H9 (cell line): ENCODE measurements at regions not wholly inside any gene's neighbourhood (a gene's known extent, or its start where the extent isn't known, plus 50 kb on each side); places are given as distances from the start of the nearest gene placed in this dataset.
"Not testable (repeated sequence)": the region's sequence is repeated elsewhere in the genome, so short reads cannot be mapped to it uniquely, and the experiment has no call there.

Source experiments
- DNase-seq: peaks from one replicate; pipeline ENCODE4 v3.0.0-alpha.2; 2017
- H2AFZ ChIP-seq: one replicate; pipeline ENCODE4 v1.6.1; 2013; ENCODE audit warnings: mild to moderate bottlenecking, low read length, control low read depth, moderate library complexity
- H2AK5ac ChIP-seq: 2 replicates; pipeline ENCODE4 v1.6.1; 2013; ENCODE audit warnings: low read length, control low read depth, mixed read lengths; ENCODE audit not compliant: insufficient read length
- H2BK120ac ChIP-seq: one replicate; pipeline ENCODE4 v1.6.1; 2013; ENCODE audit warnings: low read depth, mild to moderate bottlenecking, low read length, control low read depth, inconsistent platforms; ENCODE audit not compliant: poor library complexity, severe bottlenecking
- H2BK12ac ChIP-seq: 2 replicates; pipeline ENCODE4 v1.6.1; 2013; ENCODE audit warnings: low read length, control low read depth, mixed read lengths, low read depth; ENCODE audit not compliant: insufficient read length
- H2BK15ac ChIP-seq: 2 replicates; pipeline ENCODE4 v1.6.1; 2013; ENCODE audit warnings: low read depth, low read length, control low read depth
- H2BK20ac ChIP-seq: one replicate; pipeline ENCODE4 v1.6.1; 2013; ENCODE audit warnings: low read depth, mild to moderate bottlenecking, low read length, control low read depth, inconsistent platforms; ENCODE audit not compliant: poor library complexity, severe bottlenecking
- H2BK5ac ChIP-seq: 2 replicates; pipeline ENCODE4 v1.6.1; 2013; ENCODE audit warnings: low read length, control low read depth, mixed read lengths; ENCODE audit not compliant: insufficient read length
- H3K14ac ChIP-seq: 2 replicates; pipeline ENCODE4 v1.6.1; 2013; ENCODE audit warnings: low read length, control low read depth; ENCODE audit not compliant: insufficient read depth
- H3K18ac ChIP-seq: 2 replicates; pipeline ENCODE4 v1.6.1; 2013; ENCODE audit warnings: low read depth, mild to moderate bottlenecking, mixed read lengths, low read length, control low read depth; ENCODE audit not compliant: insufficient read length
- H3K23ac ChIP-seq: 2 replicates; pipeline ENCODE4 v1.6.1; 2013; ENCODE audit warnings: low read length, control low read depth, mixed read lengths, low read depth; ENCODE audit not compliant: insufficient read length
- H3K23me2 ChIP-seq: 2 replicates; pipeline ENCODE4 v1.6.1; 2013; ENCODE audit warnings: low read depth, mild to moderate bottlenecking, mixed read lengths, low read length, control low read depth; ENCODE audit not compliant: insufficient read length, poor library complexity, severe bottlenecking
- H3K27ac ChIP-seq: 2 replicates; pipeline ENCODE4 v1.5.1; 2013; ENCODE audit warnings: low read length, control low read depth, mixed read lengths, low read depth; ENCODE audit not compliant: insufficient read length
- H3K27me3 ChIP-seq: 2 replicates; pipeline ENCODE4 v1.6.1; 2013; ENCODE audit warnings: low read length, control low read depth, inconsistent platforms; ENCODE audit not compliant: insufficient read depth
- H3K4ac ChIP-seq: 2 replicates; pipeline ENCODE4 v1.6.1; 2013; ENCODE audit warnings: low read depth, mild to moderate bottlenecking, control low read depth, inconsistent platforms, low read length, moderate library complexity
- H3K4me1 ChIP-seq: 2 replicates; pipeline ENCODE4 v1.6.1; 2013; ENCODE audit warnings: low read length, control low read depth, inconsistent platforms; ENCODE audit not compliant: insufficient read depth
- H3K4me2 ChIP-seq: 2 replicates; pipeline ENCODE4 v1.6.1; 2013; ENCODE audit warnings: low read length, control low read depth, mixed read lengths; ENCODE audit not compliant: insufficient read length, insufficient read depth
- H3K56ac ChIP-seq: 2 replicates; pipeline ENCODE4 v1.6.1; 2013; ENCODE audit warnings: low read depth, mild to moderate bottlenecking, mixed read lengths, low read length, control low read depth; ENCODE audit not compliant: insufficient read length
- H3K79me1 ChIP-seq: 2 replicates; pipeline ENCODE4 v1.6.1; 2013; ENCODE audit warnings: low read depth, mild to moderate bottlenecking, moderate library complexity, low read length, control low read depth, inconsistent platforms; ENCODE audit not compliant: insufficient read depth, poor library complexity, severe bottlenecking
- H3K79me2 ChIP-seq: 2 replicates; pipeline ENCODE4 v1.6.1; 2013; ENCODE audit warnings: low read length, control low read depth, inconsistent platforms; ENCODE audit not compliant: insufficient read depth
- H3K9ac ChIP-seq: 2 replicates; pipeline ENCODE4 v1.6.1; 2013; ENCODE audit warnings: low read length, control low read depth, mixed read lengths; ENCODE audit not compliant: insufficient read length; ENCODE audit errors: extremely low read depth
- H3K9me3 ChIP-seq: one replicate; pipeline ENCODE4 v1.6.1; 2013; ENCODE audit warnings: low read depth, low read length, inconsistent platforms; ENCODE audit not compliant: control insufficient read depth
- H3T11ph ChIP-seq: one replicate; pipeline ENCODE4 v1.6.1; 2013; ENCODE audit warnings: mild to moderate bottlenecking, low read length, control low read depth, inconsistent platforms
- H4K20me1 ChIP-seq: one replicate; pipeline ENCODE4 v1.6.1; 2013; ENCODE audit not compliant: control insufficient read depth, insufficient read length, insufficient read depth
- H4K5ac ChIP-seq: 2 replicates; pipeline ENCODE4 v1.6.1; 2013; ENCODE audit warnings: low read depth, mild to moderate bottlenecking, mixed read lengths, low read length, control low read depth; ENCODE audit not compliant: insufficient read length
- H4K8ac ChIP-seq: replicated peaks from 2 replicates; pipeline ENCODE4 v1.6.1; 2013; ENCODE audit warnings: low read length, control low read depth, mixed read lengths, low read depth; ENCODE audit not compliant: insufficient read length
- H4K91ac ChIP-seq: 2 replicates; pipeline ENCODE4 v1.6.1; 2013; ENCODE audit warnings: low read depth, mild to moderate bottlenecking, moderate library complexity, mixed read lengths, low read length, control low read depth; ENCODE audit not compliant: insufficient read length
- H3K27ac Mint-ChIP-seq, 3 experiments: 2 replicates in 2 of 3; 3 replicates in 1 of 3; pipeline ENCODE4 v1.8.0; 2020 to 2021; ENCODE audit warnings: mixed read lengths in 3 of 3, mild to moderate bottlenecking in 1 of 3, moderate library complexity in 1 of 3
- H3K27me3 Mint-ChIP-seq: 2 replicates; pipeline ENCODE4 v1.8.0; 2021; ENCODE audit warnings: low read depth, mild to moderate bottlenecking, moderate library complexity, mixed read lengths
- H3K36me3 Mint-ChIP-seq, 3 experiments: 2 replicates in 2 of 3; 3 replicates in 1 of 3; pipeline ENCODE4 v1.8.0; 2020 to 2021; ENCODE audit warnings: low read depth in 3 of 3, mixed read lengths in 3 of 3; ENCODE audit not compliant: insufficient read depth in 1 of 3
- H3K4me1 Mint-ChIP-seq, 2 experiments: 2 replicates each; pipeline ENCODE4 v1.8.0; 2020; ENCODE audit warnings: mixed read lengths in 2 of 2
- H3K4me3 Mint-ChIP-seq, 2 experiments: 2 replicates in 1 of 2; 3 replicates in 1 of 2; pipeline ENCODE4 v1.8.0; 2020 to 2021; ENCODE audit warnings: mild to moderate bottlenecking in 2 of 2, mixed read lengths in 2 of 2, moderate library complexity in 1 of 2
- H3K9me3 Mint-ChIP-seq, 2 experiments: 2 replicates in 1 of 2; 3 replicates in 1 of 2; pipeline ENCODE4 v1.8.0; 2020; ENCODE audit warnings: mild to moderate bottlenecking in 2 of 2, mixed read lengths in 2 of 2, moderate library complexity in 1 of 2
- WGBS: extraction: QIAGEN DNeasy Blood & Tissue Kit; methylation state at CpG from one replicate; pipeline ENCODE4 v1.1.7; 2013; ENCODE audit warnings: missing lambda C conversion rate, low lambda C conversion rate, mixed read lengths; ENCODE audit not compliant: insufficient read length; ENCODE audit errors: extremely low coverage; 5-methylcytosine and 5-hydroxymethylcytosine counted together

GRCh38 chr18:14265637-14266410 lies 133.6 kb upstream of the ZNF519 start:
- peaks cover 0 to 40% (median 17%) of the 10 kb centered on the region in 3 experiments; a peak in 6 of 7 replicates for H3K36me3 Mint-ChIP-seq

GRCh38 chr18:14262786-14263185 lies 130.6 kb upstream of the ZNF519 start:
- not testable (repeated sequence) for H3K27me3 Mint-ChIP-seq, H3K4me1 Mint-ChIP-seq, H3K4me1 ChIP-seq, H2BK5ac ChIP-seq, DNase-seq, H3K56ac ChIP-seq, H3K27me3 ChIP-seq, H2BK15ac ChIP-seq, H3T11ph ChIP-seq, H3K79me2 ChIP-seq, H3K18ac ChIP-seq, H3K14ac ChIP-seq, H3K4ac ChIP-seq, H2BK20ac ChIP-seq, H3K79me1 ChIP-seq, H3K27ac ChIP-seq, H3K4me2 ChIP-seq, H2BK120ac ChIP-seq, H4K8ac ChIP-seq, H4K20me1 ChIP-seq, H2AFZ ChIP-seq, H3K27ac Mint-ChIP-seq, H3K4me3 Mint-ChIP-seq, H3K9ac ChIP-seq, H3K23me2 ChIP-seq, H2BK12ac ChIP-seq, H4K91ac ChIP-seq, H4K5ac ChIP-seq, H2AK5ac ChIP-seq, H3K23ac ChIP-seq
- Mint-ChIP-seq H3K9me3 (peaks cover 91% of the 10 kb centered on the region in 2 experiments), H3K36me3 (peaks cover 6 to 30% (median 15%) of the 10 kb centered on the region in 3 experiments; a peak in 6 of 7 replicates)
- WGBS = no CpG with 5 or more reads among the region's 3 CpGs
- peaks cover 43% of the 10 kb centered on the region for H3K9me3 ChIP-seq

More at GRCh38 chr18:14265637-14266410, 133.6 kb upstream of the ZNF519 start:
- H2AK5ac ChIP-seq, H3K56ac ChIP-seq, H3K27ac Mint-ChIP-seq, DNase-seq, H2BK15ac ChIP-seq, H3K9ac ChIP-seq, H3K4me2 ChIP-seq, H3K14ac ChIP-seq, H4K91ac ChIP-seq, H2AFZ ChIP-seq, H2BK20ac ChIP-seq, H3K4ac ChIP-seq, H2BK120ac ChIP-seq, H3K79me1 ChIP-seq, H3K18ac ChIP-seq, H3K23ac ChIP-seq, H4K5ac ChIP-seq, H3K23me2 ChIP-seq, H3K27ac ChIP-seq, H3K27me3 Mint-ChIP-seq, H3K27me3 ChIP-seq, H2BK5ac ChIP-seq, H4K20me1 ChIP-seq, H3K4me1 ChIP-seq, H3K79me2 ChIP-seq, H2BK12ac ChIP-seq, H3T11ph ChIP-seq, H3K4me1 Mint-ChIP-seq, H3K4me3 Mint-ChIP-seq, H4K8ac ChIP-seq: not testable (repeated sequence)
- peaks cover 28% of the 10 kb centered on the region for H3K9me3 ChIP-seq
- peaks cover 93% of the 10 kb centered on the region in 2 experiments for H3K9me3 Mint-ChIP-seq
- no CpG with 5 or more reads among the region's 6 CpGs for WGBS
